Thymus (tissue), 11 donors: ENCODE measurements at regions not wholly inside any gene's neighbourhood (a gene's known extent, or its start where the extent isn't known, plus 50 kb on each side); places are given as distances from the start of the nearest gene placed in this dataset.

Source experiments
- DNase-seq, 9 donors: peaks; one replicate each; pipeline ENCODE4 v3.0.0-alpha.2; 2013; ENCODE audit warnings: low spot score in 9 of 9, low read depth in 6 of 9, missing footprints in 1 of 9
- H3K27ac ChIP-seq, 2 donors: one replicate each; pipeline ENCODE4 v1.5.1; 2013; ENCODE audit warnings: control low read depth in 1 of 2, low read depth in 1 of 2, low read length in 1 of 2, mild to moderate bottlenecking in 1 of 2, moderate library complexity in 1 of 2
- H3K27me3 ChIP-seq, 2 donors: one replicate each; pipeline ENCODE4 v1.5.1; 2013; ENCODE audit warnings: low read length in 1 of 2; ENCODE audit not compliant: control insufficient read depth in 2 of 2, insufficient read depth in 1 of 2
- H3K36me3 ChIP-seq, 2 donors: one replicate each; pipeline ENCODE4 v1.5.1; 2013; ENCODE audit warnings: low read length in 1 of 2, mild to moderate bottlenecking in 1 of 2, moderate library complexity in 1 of 2; ENCODE audit not compliant: control insufficient read depth in 2 of 2, insufficient read depth in 2 of 2
- H3K4me1 ChIP-seq, 2 donors: one replicate each; pipeline ENCODE4 v1.5.1; 2013; ENCODE audit warnings: low read length in 2 of 2; ENCODE audit not compliant: control insufficient read depth in 2 of 2, insufficient read depth in 2 of 2
- H3K4me3 ChIP-seq, 2 donors: one replicate each; pipeline ENCODE4 v1.5.1; 2013; ENCODE audit warnings: low read length in 2 of 2, control low read depth in 1 of 2, mild to moderate bottlenecking in 1 of 2
- H3K9me3 ChIP-seq, 2 donors: one replicate each; pipeline ENCODE4 v1.5.1; 2013; ENCODE audit warnings: low read length in 1 of 2, mild to moderate bottlenecking in 1 of 2; ENCODE audit not compliant: control insufficient read depth in 2 of 2, insufficient read depth in 1 of 2
- whole genome bisulfite sequencing: extraction: QIAGEN DNeasy Blood & Tissue Kit; methylation state at CpG from one replicate; pipeline ENCODE4 v1.1.7; 2013; 5-methylcytosine and 5-hydroxymethylcytosine counted together
- donor health status: healthy.

DNA sequence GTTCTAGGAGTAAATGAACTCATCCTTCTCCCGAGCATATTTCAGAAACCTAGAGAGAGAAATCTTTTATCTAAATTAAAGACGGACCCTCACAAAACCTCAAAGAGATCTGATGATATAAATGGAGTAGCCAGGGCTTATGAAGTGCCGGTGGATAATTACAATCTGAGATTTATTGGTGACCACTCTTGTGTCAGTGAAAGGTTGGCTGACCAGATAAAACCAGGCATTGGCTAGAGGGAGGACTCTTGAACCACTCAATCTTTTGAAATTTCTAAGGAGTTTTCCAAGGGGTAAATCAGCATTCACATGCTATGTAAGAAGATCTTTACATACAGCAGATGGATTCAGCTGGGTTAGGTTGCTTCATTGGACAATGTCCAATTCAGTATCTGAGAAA lies 227.3 kb upstream of the MMADHC start:
- whole genome bisulfite sequencing, result 95% methylated on average over 3 of the region's 3 CpGs
- Histone ChIP-seq H3K27me3 (no peaks in the 10 kb centered on the region), H3K4me1 (no peaks in the 10 kb centered on the region), H3K9me3 (no peaks in the 10 kb centered on the region), H3K36me3 (no peaks in the 10 kb centered on the region), H3K4me3 (no peak overlapping the region), H3K27ac (no peak overlapping the region)
- DNase-seq, result no peak

DNA sequence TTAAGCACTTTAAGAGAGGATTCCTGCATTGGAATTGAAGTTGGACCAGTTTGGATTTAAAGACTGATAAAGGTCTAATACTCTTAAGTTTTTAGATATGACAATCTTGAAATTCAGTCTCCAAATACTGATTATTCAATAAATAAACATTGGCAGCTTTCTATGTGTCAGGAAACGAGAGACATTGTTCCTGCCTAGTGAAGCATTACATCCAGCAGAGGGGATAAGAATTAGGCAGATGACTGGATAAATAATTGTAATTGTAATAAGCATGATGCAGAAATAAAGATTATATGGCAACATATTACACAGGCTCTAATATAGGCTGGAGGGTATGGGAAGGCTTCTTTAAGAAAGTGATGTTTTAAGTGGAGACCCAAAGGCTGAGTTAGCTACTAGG lies 226.5 kb upstream of the MMADHC start:
- DNase-seq, result no peak

GRCh38 chr2:149808556-149808955 lies 221.0 kb upstream of the MMADHC start:
- Histone ChIP-seq H3K4me3 (no peak overlapping the region), H3K27me3 (no peaks in the 10 kb centered on the region), H3K27ac (no peak overlapping the region), H3K9me3 (no peaks in the 10 kb centered on the region), H3K4me1 (no peaks in the 10 kb centered on the region), H3K36me3 (no peaks in the 10 kb centered on the region)
- 23% methylated on average over 2 of the region's 2 CpGs for WGBS
- no peak for DNase-seq

More for the DNA sequence above, 226.5 kb upstream of the MMADHC start:
- WGBS, result 84% methylated on average over 1 of the region's 1 CpG
- H3K4me1 ChIP-seq, result no peaks in the 10 kb centered on the region
- no peaks in the 10 kb centered on the region for H3K36me3 ChIP-seq
- H3K9me3 ChIP-seq, result no peaks in the 10 kb centered on the region
- H3K27me3 ChIP-seq, result no peaks in the 10 kb centered on the region
- no peak overlapping the region for H3K27ac ChIP-seq
- no peak overlapping the region for H3K4me3 ChIP-seq

DNA sequence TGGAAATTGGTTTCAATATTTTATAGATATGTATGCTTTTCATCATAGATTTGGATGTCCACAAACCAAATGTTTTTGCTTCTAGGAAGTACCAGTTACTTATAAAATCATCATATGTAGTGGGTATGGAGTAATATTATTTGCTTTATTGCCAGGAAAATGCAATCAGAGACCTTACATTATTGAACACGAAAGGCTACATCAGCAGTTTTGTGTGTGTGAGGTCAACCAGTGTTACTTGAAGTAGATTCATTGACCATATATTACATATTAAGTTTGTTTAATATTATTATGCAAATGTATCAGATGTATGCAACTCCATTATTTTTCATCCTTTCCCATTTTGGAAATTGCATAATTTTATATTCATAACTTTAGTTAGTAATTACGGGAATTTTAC lies 219.1 kb upstream of the MMADHC start:
- Histone ChIP-seq H3K4me1 (no peaks in the 10 kb centered on the region), H3K27me3 (no peaks in the 10 kb centered on the region), H3K36me3 (no peaks in the 10 kb centered on the region), H3K27ac (no peak overlapping the region), H3K9me3 (no peaks in the 10 kb centered on the region), H3K4me3 (no peak overlapping the region)
- 96% methylated on average over 2 of the region's 2 CpGs for WGBS
- no peak for DNase-seq

DNA sequence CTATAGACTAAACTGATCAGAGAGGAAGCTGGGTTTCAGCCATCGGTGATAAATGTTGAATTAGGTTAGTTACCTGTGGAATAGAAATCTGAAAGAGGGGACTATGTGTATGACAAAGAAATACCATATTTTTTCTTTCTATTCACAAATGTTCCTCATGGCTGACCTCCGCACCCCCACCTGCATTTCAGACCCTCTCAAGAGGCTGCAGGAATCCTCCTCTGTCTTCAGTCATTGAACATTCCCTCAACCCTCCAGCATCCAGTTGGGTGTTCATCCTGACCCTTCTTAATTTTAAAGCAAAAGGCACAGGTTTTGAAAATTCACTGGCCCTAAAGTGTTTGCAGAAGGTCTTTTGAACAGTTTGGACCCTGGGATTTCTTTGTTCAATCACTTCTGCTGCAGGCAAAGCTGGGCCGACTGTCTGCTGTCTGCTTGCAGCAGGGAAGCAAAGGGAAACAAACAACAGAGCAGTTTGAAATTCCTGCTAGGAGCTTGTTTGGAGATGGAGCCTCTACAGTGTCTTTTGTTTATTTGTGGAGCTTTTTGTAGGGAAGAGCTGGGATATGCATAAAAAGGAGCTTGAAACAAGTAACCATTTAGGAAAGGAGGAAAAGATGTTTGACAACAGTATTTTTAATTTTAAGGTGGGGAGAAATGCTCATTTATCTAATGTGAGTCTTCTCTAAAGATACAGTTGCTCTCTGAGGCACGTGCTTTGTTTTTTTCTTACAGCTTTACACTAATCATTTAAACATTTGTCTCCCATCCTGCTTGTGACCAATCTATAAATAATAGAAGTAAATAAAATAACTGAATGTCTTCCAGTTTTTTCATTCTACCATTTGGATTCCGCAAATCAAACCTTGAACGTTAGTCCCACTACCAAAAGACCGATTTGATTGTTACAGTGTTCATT lies 213.3 kb upstream of the MMADHC start:
- Histone ChIP-seq H3K27ac (no peak overlapping the region), H3K27me3 (no peaks in the 10 kb centered on the region), H3K36me3 (no peaks in the 10 kb centered on the region), H3K4me1 (no peaks in the 10 kb centered on the region), H3K4me3 (no peak overlapping the region), H3K9me3 (peaks cover 0 to 4% of the 10 kb centered on the region in 2 donors)
- 74% methylated on average over 7 of the region's 7 CpGs for WGBS
- DNase-seq, result no peak

GRCh38 chr2:149799013-149799705 lies 211.6 kb upstream of the MMADHC start:
- no peak for DNase-seq
- no peaks in the 10 kb centered on the region for H3K27me3 ChIP-seq
- H3K9me3 ChIP-seq, result peaks cover 0 to 4% of the 10 kb centered on the region in 2 donors
- no peak overlapping the region for H3K4me3 ChIP-seq
- no peaks in the 10 kb centered on the region for H3K36me3 ChIP-seq
- no peak overlapping the region for H3K27ac ChIP-seq
- H3K4me1 ChIP-seq, result no peaks in the 10 kb centered on the region
- WGBS, result 62% methylated on average over 6 of the region's 6 CpGs

DNA sequence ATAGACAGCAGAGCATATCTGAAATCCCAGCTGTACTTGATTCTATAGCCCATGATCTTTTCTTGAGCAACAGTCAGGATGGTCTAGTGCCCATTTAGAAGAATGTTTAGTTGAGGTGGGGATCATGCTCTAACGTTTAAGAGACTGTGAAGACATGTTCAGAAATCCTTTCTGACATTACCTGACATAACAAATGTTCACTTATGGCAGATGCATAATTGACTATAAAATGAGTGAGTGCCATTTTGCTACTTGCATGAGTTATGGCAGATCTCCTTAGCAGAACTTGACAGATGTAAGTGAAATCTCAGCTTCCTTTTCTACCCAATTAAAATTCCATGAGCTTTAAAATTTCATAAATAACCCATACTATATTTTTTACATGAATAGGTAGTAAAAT lies 209.5 kb upstream of the MMADHC start:
- Histone ChIP-seq H3K9me3 (peaks cover 0 to 4% of the 10 kb centered on the region in 2 donors), H3K27me3 (no peaks in the 10 kb centered on the region), H3K27ac (no peak overlapping the region), H3K4me3 (no peak overlapping the region), H3K36me3 (no peaks in the 10 kb centered on the region), H3K4me1 (no peaks in the 10 kb centered on the region)
- DNase-seq, result no peak
- WGBS, result 86% methylated on average over 1 of the region's 1 CpG

DNA sequence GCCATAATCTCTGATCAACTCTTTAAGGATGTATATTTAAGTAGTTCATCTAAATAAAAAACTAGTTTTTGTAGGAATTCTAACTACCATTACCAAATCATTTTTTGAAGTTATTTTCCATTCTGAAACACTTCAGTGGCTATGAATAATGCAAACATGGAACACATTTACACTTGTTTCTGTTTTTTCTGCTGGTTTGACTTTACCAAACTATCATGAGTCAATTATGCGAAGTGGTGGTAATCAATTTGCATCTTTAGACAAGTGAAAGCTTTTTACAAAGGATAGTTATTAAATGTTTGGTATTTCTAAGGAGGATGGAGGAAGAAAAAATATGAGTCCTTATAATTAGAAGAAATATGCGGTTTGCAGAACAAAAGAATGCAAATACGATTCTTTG lies 202.0 kb upstream of the MMADHC start:
- Histone ChIP-seq H3K4me3 (no peak overlapping the region), H3K36me3 (no peaks in the 10 kb centered on the region), H3K4me1 (no peaks in the 10 kb centered on the region), H3K27ac (no peak overlapping the region), H3K27me3 (no peaks in the 10 kb centered on the region), H3K9me3 (peaks cover 0 to 4% of the 10 kb centered on the region in 2 donors)
- DNase-seq, result no peak
- 96% methylated on average over 3 of the region's 3 CpGs for WGBS

DNA sequence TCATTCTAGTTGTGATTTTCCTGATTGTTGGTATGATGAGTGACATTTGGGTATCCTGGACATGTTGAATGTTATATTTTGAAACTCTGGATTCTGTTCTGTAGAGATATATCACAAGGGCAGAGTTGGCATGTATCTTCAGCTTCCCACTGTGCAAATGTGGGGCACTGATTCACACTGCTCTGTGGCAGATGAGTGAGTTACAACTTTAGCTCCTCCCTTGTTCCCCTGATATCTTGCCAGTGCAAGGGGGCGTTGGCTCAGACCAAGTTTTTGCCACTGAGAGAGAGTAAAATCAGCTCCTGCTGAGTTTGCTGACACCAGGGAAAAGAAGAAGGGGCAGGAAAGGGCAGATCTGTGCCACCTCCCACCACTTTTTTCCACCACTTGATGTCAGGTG lies 199.6 kb upstream of the MMADHC start:
- WGBS, result 81% methylated on average over 1 of the region's 1 CpG
- H3K9me3 ChIP-seq, result peaks cover 0 to 4% of the 10 kb centered on the region in 2 donors
- DNase-seq, result no peak
- no peak overlapping the region for H3K27ac ChIP-seq
- no peak overlapping the region for H3K4me3 ChIP-seq
- no peaks in the 10 kb centered on the region for H3K27me3 ChIP-seq
- H3K4me1 ChIP-seq, result no peaks in the 10 kb centered on the region
- no peaks in the 10 kb centered on the region for H3K36me3 ChIP-seq
